ENCODE measurements at regions not wholly inside any gene's neighbourhood (a gene's known extent, or its start where the extent isn't known, plus 50 kb on each side); places are given as distances from the start of the nearest gene placed in this dataset.

DNA sequence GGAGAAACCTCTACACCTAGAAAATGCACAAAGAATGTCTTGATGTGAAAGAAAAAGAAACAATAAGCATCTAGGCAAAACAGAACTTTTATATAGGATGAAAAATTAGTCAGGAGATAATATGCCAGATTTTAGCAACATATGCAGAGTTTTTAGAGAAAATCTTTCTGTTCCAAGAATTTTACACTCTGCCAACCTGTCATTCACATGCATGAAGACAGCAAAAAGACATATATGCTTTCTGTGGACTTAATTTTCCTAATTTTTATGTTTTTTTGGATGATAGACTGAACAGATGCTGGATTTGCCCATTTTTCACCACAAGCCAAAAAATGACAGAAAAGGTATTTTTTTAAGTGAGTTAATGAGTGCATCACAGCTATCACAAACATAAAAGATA lies 637.3 kb downstream of the TRIB2 start:
- H4K20me1 ChIP-seq (ENCODE audit: insufficient read depth, low read length) = no peaks in the 10 kb centered on the region
- no peaks in the 10 kb centered on the region for H3K27me3 ChIP-seq (ENCODE audit: control insufficient read depth in 1 of 2, insufficient read depth in 2 of 2, low read length in 2 of 2)
- ChIA-PET POLR2A (no interaction called here), CTCF (ENCODE audit: low intra/inter-chr PET ratio, low total read pairs) (no interaction called here)
- TF ChIP-seq FOXK2 (IDR thresholded peaks at IDR 0.05) (no peak), ZNF136 (CRISPR knock-in tag; IDR thresholded peaks at IDR 0.05; ENCODE audit: low read depth) (no peak), KAT8 (CRISPR knock-in tag; IDR thresholded peaks at IDR 0.05) (no peak), ZNF101 (CRISPR knock-in tag; IDR thresholded peaks at IDR 0.05; ENCODE audit: borderline replicate concordance, low read depth) (no peak), ATRX (CRISPR knock-in tag; IDR thresholded peaks at IDR 0.05; ENCODE audit: borderline replicate concordance) (no peak), FOXP1 (IDR thresholded peaks at IDR 0.05) (no peak), FOXP1 (CRISPR knock-in tag; IDR thresholded peaks at IDR 0.05) (no peak), TBX2 (CRISPR knock-in tag; IDR thresholded peaks at IDR 0.05; ENCODE audit: borderline replicate concordance) (no peak), BRD4 (CRISPR knock-in tag; IDR thresholded peaks at IDR 0.05) (no peak), NKX3-1 (CRISPR knock-in tag; IDR thresholded peaks at IDR 0.05) (no peak), IRF2 (CRISPR knock-in tag; IDR thresholded peaks at IDR 0.05) (no peak), LBX2 (CRISPR knock-in tag; IDR thresholded peaks at IDR 0.05; ENCODE audit: borderline replicate concordance) (no peak), CBX2 (IDR thresholded peaks at IDR 0.05; ENCODE audit: low read depth, low read length) (no peak), CBX2 (CRISPR knock-in tag; IDR thresholded peaks at IDR 0.05; ENCODE audit: low read depth) (no peak), ZNF20 (CRISPR knock-in tag; IDR thresholded peaks at IDR 0.05) (no peak), PHB2 (IDR thresholded peaks at IDR 0.05; ENCODE audit: partially characterized antibody) (no peak), POLR2A (IDR thresholded peaks at IDR 0.05; ENCODE audit: insufficient read depth in 1 of 2, low read depth in 2 of 2, low read length in 2 of 2) (no peak)
- TF ChIP-seq, protein P1, sequence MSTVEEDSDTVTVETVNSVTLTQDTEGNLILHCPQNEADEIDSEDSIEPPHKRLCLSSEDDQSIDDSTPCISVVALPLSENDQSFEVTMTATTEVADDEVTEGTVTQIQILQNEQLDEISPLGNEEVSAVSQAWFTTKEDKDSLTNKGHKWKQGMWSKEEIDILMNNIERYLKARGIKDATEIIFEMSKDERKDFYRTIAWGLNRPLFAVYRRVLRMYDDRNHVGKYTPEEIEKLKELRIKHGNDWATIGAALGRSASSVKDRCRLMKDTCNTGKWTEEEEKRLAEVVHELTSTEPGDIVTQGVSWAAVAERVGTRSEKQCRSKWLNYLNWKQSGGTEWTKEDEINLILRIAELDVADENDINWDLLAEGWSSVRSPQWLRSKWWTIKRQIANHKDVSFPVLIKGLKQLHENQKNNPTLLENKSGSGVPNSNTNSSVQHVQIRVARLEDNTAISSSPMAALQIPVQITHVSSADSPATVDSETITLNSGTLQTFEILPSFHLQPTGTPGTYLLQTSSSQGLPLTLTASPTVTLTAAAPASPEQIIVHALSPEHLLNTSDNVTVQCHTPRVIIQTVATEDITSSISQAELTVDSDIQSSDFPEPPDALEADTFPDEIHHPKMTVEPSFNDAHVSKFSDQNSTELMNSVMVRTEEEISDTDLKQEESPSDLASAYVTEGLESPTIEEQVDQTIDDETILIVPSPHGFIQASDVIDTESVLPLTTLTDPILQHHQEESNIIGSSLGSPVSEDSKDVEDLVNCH (CRISPR knock-in tag; IDR thresholded peaks at IDR 0.05) = no peak
- H3K4me2 ChIP-seq (ENCODE audit: low read depth, low read length) = no peak overlapping the region
- no peaks in the 10 kb centered on the region for H3K4me1 ChIP-seq (ENCODE audit: insufficient read depth, low read length)
- H3K27ac ChIP-seq (ENCODE audit: extremely low read length, insufficient read depth, low read length) = no peak overlapping the region
- FAIRE-seq = no peak
- in situ Hi-C loops (cut with HindIII; ENCODE audit: extremely low pct_ligation_motif_present, low pct_unique_long_range_greater_than_20kb) = no loop called here
- H3K36me3 ChIP-seq (replicated peaks in 1 of 2; ENCODE audit: control insufficient read depth in 1 of 2, insufficient read depth in 2 of 2, low read length in 2 of 2) = no peaks in the 10 kb centered on the region
- H3K9ac ChIP-seq (ENCODE audit: insufficient read depth, low read depth, low read length) = no peak overlapping the region
- H3K79me2 ChIP-seq (ENCODE audit: insufficient read depth, low read length) = no peaks in the 10 kb centered on the region
- H3K4me3 ChIP-seq (replicated peaks in 1 of 3; ENCODE audit: insufficient read depth in 1 of 3, low read depth in 2 of 3, low read length in 3 of 3) = no peak overlapping the region
- peaks cover 91% of the 10 kb centered on the region for H3K9me3 ChIP-seq (ENCODE audit: low read length)
- intact Hi-C loops (cut with micrococcal nuclease; ENCODE audit: unreplicated experiment) = no loop called here
- no TSS peak for BruUV-seq (replicated peaks)
- ATAC-seq = no peak
- DNase-seq (ENCODE audit: low spot score) = no peak
- no peak overlapping the region for H2AFZ ChIP-seq (ENCODE audit: low read length)

Measured in HepG2 (cell line).